Activated CD4-positive, alpha-beta T cell treated with anti-CD3 and anti-CD28 coated beads, Interleukin-10, Interleukin-2, amounts not matched to agents 100 ng/mL and 50 ng/mL, durations not matched to agents 16 hours and 8 hours (primary cell): ENCODE measurements at regions not wholly inside any gene's neighbourhood (a gene's known extent, or its start where the extent isn't known, plus 50 kb on each side); places are given as distances from the start of the nearest gene placed in this dataset.

Experiments
- DNase-seq: peaks from one replicate; pipeline ENCODE4 v3.0.0-alpha.2; 2020

DNA sequence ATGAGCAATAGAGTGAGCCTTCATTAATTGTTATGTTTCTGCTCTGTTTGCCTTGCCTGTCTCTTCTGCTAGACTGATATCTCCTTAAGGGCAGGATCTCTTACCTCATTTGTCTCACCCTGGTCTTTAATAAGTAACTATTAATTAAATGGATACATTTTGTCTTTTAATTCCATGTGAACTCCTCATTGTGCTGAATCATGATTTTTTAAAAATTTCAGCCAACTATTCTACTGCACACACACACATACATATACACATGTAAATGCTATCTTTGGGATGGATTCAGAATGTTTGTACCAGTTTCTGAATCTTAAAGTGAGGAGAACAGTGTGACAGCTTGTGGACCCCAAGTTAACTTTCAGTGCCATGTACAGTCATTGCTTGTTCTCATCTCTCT, 731.1 kb upstream of the MAP3K7 start:
- no peak for DNase-seq

DNA sequence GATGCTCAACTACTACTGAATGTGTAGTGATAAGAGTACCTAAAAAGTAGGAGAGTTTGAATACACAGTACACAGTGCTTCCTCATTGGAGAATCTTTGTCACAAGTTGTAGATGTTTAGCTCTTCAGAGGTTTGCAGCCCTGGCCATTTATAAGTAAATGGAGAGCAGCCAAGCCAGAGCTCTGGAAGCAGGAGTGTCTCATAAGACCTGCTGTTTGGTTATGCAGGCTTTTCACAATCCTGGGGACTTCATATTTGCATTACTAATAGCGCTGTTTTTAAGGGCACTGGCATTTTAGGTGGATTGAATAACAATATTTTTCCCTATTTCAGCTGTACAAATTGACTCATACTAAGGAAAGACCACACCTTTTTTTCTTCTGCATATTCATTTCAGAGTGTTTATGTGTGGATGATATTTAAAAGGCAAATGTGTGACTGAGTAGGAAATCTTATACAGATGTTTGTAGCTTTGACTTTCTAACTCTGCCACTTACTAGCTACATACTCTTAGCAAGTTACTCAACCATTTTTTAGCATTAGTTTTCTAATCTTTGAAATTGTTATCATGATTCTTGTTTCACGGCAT, 730.5 kb upstream of the MAP3K7 start:
- no peak for DNase-seq

DNA sequence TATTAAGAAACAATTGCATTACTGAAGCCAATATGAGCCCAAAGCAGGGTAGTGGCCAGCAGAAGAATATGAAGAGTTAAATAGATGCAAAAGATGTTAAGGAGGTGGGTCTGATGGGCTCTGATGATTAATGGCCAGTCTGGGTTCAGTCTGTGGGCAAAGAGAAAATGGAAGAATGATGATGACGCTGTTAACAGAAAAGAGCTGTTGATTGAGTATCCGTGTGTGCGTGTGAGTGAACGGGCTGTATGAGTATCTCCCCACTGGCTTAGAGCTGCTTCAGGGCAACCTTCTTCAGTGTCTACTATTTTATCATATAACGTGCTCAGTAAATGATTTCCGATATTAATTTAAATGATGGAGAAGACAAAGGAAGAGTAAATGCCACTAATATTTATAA, 723.3 kb upstream of the MAP3K7 start:
- DNase-seq: no peak

DNA sequence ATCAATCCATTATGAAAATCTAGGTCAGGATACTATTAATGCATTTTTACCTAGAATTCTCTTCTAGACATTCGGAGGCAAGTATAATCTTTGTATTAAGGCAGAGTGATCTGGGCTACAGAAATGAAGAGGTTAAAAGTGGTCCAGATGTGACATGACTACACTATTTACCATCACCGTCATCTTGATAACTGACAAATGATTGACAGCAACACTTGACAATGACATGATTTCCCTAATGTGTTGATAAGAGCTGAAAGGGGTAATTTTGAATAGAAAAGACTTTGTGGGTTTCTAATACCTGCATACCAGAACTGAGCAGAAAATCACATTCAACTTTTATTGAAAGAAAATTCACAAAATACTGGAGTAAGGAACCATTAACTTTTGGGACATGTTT, 718.9 kb upstream of the MAP3K7 start:
- no peak for DNase-seq

DNA sequence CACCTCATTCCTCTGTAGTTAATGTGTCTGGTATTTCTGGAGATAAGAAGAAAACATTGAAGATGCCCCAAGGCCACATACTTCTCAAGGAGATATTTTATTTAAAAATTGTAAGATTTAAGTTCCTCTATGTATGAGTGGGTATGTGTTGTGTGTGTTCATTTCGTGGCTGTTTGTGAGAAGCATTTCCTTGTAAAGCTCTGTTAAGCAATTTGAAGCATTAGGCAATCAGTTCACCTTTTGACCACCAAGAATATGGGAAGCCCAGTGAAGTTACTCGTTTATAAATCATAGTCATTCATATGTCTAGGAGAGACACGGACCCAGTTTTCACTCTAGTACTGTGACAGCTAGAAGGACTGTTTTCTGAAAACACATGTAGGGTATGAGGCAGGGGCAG, 717.6 kb upstream of the MAP3K7 start:
- DNase-seq: no peak

DNA sequence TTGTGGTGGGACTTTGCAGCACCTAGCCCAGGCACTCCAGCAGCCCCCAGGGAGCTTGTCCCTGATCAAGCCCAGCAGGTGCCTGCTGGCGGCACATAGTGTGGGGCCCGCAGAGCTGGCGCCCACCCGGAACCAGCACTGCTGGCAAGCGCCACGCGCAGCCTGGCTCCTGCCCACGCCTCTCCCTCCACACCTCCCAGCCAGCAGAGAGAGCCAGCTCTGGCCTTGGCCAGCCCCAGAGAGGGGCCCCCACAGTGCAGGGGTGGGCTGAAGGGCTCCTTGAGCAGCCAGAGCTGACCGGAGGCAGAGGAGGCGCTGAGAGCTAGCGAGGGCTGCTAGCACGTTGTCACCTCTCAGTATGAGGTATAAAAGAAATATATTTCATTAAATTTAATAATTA, 716.5 kb upstream of the MAP3K7 start:
- DNase-seq: no peak

DNA sequence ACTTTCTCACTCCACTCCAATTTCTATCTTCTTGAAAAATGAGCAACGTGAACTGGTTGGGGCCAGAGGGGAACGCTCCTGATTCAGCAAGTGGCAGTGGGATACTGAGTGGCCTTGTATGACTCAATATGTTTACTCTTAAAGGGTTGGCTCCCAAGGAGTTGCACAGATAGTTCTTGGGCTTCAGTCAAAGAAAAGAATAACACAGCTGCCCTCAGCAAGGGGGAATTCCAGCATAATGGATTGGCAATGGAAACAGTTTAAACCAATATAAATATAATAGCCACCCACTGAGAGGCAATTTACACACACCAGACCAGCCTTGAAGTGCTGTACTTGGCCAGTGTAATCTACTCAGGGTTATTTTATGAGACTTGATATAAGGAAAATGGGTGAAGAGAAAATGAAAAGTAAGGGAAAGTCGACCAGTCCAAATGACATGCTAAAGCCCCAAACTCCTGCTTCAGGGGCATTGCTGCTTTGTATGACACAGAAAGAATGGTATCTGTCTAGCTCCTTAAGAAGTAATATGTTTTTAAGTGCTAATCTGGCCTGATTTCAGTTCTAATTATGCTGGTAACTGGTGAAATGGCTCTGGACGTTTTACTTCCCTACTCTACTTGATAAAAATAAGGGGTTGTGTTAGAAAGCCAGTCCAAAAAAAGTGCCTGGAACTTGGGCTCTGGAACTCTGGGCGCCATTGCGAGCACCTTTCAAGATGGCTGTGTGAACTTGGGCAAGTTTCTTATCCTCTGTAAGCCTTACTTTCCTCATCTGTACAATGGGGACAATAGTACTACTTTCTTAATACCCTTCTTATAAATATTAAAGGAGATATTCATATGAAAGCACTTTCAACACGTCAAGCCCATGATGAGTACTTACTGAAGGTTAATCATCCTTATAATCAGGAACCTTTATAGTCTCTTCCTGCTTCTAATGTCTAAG, 712.9 kb upstream of the MAP3K7 start:
- no peak for DNase-seq

DNA sequence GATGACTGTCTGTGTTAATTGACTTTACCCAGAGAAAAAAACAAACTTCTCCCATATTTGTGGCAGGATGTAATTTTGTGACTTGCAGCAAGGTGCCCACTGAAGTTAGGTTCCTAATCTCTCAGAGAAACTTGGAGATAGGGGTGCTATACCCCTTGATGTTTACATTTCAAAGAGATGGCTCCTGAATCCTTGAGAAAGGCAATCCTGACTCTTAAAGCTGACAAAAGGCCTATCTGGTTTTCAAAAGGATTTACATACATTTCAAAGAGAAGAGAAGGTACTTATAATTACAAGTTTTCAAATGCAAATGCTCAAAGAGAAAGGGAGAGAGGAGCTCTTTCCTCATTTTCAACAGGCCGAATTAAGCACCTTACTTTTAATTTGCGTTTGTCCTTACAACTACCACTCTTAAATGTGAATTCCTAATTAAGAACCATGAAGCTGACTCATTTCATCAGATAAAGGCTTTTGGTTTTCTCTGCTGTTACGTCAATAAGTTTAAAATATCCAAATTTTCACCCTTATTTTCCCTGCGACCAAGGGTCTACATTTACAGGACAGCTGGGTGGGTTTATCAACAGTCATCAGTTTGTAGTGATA, 711.8 kb upstream of the MAP3K7 start:
- no peak for DNase-seq

DNA sequence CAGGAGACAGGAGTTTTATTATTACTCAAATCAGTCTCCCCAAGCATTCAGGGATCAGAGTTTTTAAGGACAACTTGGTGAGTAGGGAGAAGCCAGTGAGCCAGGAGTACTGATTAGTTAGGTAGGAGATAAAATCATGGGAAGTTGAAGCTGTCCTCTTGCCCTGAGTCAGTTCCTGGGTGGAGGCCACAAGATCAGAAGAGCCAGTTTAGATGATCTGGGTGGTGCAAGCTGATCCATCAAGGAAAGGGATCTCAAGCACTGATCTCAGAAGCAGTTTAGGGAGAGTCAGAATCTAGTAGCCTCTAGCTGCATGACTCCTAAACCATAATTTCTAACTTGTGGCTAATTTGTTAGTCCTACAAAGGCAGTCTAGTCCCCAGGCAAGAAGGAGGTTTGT, 706.5 kb upstream of the MAP3K7 start:
- no peak for DNase-seq

DNA sequence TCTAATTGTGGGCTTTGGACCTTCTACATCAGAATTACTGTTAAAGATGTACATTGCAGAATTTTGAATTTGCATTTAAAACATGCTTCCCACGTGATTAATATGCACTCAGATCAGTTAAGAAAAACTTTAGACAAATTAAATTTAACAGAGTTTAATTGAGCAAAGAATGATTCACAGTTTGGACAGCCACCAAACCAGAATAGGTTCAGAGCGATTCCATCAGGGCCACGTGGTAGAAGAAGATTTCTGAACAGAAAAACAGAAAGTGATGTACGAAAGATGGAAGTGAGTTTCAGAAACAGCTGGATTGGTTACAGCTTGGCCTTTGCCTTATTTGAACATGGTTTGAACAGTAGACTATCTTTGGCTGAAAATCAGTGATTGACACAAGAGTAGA, 704.2 kb upstream of the MAP3K7 start:
- DNase-seq: no peak

DNA sequence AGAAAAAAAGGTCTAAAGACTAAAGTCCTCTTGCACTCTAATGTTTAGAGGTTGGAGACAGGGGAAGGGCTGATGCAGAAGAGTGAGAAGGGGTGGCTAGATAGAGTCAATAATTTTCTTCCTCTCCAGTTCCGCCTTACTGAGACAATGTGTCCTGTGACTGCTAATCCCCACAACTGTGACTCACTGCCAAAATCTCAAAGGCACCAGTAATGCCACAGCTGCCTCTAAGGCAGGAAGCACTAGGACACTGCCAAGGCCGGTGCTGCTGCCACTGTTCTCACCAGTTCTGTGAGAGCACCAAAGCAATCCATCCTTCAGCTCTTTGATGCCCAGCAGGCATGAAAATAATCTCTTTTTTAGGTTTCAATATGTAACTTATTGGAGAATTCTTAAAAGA, 701.9 kb upstream of the MAP3K7 start:
- DNase-seq: no peak

DNA sequence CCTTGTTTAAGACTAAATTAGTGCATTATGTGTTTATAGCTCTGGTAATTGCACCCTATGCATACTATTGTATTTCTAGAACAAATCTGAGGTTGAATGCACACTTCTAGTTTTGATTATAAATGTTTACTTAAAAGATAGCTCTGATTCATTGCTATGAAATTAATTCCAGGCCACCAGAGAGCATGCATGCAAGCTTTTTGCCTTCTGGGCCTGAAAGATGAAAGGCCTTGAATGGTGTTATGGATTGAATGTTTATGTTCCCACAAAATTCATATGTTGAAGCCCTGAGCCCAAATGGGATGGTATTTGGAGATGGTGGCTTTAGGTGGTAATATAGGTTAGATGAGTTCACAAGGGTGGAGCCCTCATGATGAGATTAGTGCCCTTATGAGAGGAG, 695.0 kb upstream of the MAP3K7 start:
- no peak for DNase-seq

DNA sequence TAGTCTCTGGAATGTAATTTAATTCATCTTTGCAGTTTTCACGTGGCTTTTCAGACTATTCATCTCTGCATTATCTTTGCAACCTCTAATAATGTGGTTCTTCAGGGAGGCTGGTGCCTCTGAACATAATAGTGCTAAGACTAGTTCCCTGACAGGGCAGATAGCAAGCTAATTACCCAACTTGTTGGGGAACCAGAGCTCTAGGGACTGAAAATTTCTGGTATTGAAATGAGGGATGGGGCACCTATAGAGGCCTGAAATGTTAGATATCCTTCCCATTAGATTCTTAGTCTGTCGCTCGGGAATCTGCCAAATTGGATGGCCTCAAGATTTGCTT, 693.6 kb upstream of the MAP3K7 start:
- DNase-seq: no peak

DNA sequence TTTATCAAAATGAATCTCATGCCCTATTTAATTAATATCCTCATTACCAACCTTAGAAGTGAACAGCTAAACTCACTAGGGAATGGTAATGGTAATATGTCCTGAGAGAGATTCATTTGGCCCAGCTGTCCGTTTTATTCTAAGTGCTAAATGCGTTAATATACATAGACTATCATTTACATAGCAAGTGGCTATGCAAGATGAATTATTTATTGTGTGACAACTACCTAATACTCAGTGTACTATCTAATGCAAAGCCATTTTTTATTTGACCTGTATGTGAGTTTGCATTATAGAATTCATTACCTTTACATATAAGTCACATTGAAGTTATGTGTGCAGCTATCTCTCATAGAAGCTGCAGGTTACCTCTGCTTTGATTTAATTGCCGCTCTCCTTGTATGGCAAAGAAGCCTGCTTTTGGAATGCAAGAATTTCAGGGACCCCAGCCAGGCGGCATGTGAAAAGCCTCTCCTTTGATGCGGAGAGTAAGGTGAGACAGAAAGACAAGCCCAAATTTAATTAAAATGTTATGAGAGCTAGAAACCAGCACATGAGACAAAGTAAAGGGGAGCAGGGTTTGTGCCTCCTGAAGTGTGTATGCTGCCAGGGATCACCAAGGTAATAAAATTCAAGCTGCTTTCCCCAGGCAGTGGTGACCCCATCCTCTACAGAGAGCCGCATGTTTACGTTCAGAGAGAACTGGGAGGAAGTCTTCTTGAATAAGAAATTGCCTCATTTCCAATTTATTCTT, 693.0 kb upstream of the MAP3K7 start:
- DNase-seq: no peak

DNA sequence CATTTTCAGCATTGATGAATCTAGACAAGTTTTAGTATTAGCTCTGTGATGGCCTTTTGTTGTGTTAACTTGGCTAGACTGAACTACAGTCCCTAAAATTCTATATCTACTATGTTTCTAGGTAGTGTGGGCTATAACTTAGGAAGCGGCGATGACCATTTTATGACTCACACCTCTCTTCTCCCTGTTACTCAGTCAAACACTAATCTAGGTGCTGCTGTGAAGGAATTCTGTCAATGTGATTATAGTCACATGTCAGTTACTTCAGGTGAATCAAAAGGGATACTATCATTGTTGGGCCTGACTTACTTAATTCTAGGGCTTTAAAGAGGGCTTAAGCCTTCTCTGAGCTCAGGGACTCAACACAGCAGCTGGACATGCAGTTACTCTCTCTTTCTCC, 691.5 kb upstream of the MAP3K7 start:
- DNase-seq: no peak

DNA sequence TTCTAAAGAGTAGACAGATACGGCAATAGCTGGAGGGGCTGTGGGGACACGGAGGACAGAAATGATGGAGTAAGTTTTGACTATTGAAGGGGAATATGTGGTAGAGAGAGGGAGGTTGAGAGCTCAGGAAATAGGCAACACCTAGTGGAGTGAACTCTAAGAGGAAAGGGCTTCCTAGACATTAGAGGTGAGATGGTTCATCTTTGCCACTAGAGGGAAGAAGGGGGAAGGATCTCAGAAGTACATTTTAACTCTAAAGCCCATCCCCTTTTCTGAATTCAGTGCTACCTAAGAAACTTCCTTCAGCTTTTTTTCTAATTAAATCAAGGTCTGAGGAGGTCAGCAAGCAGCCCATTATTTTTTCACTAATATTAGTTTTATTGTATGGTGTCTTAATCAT, 689.4 kb upstream of the MAP3K7 start:
- peak; percentile 1 for DNase-seq

DNA sequence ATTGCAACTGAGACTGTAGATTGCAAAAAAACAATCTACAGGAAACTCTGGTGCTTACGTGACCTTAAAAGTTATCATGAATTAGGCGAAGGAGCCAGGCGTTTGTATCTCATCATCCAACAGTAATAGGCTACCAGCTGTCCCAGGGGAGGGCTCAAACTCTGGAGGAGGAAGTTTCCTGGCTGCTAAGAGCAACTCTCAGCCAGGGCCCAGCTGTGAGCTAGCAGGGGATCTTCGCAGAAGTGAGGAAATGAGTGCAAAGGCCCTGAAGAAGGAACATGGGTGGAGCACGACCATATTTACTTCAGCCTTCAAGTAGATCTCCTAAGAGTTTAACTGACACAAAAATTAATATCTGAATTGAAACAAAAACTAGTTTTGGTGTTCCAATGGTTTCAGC, 686.9 kb upstream of the MAP3K7 start:
- DNase-seq: no peak

DNA sequence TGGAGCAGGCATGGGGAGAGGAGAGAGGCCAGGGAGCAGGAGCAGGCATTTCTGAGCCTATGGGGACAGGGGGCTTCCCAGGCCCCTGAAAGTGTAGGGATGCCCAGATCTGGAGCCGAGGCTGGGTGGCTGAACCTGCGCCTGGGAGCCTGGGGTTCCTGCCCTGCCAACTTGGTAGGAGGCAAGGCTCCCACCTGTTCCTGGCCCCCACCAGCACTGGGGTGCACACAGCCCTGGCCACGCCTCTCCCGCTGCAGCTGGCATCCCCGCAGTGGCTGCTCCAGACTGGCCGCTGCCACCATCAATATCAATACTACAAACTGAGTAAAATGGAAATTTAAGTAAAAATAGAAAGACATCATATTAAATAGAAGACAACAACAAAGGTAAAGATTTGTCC, 684.9 kb upstream of the MAP3K7 start:
- no peak for DNase-seq

DNA sequence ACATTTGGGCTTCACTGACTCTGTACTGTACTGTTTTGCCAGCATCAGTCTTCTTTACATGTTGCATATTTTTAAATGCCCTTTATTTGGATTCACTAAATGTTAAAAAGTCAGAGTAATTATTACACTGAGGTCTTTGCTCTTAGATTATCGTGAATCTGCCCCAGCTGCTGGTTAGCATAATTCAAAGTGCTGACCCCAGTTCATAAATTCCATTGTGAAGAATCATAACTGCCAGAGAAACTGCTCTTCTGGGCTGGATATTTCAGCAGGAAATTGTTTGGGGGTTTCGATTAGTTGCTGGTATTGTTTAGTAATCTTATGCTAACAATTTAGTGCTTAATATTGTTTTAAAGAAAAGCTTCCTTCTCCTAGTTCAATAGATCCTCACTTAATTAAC, 682.1 kb upstream of the MAP3K7 start:
- DNase-seq: no peak

DNA sequence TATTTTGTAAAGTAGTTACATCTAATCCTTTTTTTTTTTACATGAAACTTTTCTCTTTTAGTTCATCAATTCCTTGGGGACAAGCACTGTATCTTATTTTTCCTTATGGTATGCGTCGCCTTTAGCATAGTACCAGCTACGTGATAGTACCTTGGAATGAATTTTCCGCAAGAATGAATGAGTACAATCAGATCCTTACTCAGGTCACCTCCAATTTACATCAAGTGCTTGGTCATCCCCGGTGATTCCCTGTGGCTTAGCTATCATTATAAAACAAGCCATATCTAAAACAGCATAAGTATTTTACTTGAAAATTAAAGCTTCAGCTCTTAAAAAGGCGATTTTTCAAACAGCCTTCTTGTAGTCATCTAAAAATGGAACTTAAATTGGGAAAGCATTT, 680.4 kb upstream of the MAP3K7 start:
- no peak for DNase-seq

DNA sequence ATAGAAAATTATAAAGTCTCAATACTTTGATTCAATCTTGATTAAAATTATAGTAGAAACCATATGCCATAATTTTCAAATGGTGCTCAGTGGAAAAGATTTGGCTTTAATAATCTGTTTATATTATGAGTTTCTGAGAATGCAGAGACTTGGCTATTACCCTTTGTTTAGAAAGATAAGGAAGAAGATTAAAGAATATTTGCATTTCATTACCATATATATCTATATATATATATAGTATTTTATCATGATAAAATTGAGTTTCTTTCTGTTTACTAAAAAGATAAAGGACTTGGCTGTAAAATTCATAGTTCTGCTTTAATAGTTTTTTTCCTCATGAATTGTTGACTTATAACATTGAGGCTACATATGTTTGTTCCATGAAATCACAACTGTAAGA, 679.3 kb upstream of the MAP3K7 start:
- DNase-seq: no peak

DNA sequence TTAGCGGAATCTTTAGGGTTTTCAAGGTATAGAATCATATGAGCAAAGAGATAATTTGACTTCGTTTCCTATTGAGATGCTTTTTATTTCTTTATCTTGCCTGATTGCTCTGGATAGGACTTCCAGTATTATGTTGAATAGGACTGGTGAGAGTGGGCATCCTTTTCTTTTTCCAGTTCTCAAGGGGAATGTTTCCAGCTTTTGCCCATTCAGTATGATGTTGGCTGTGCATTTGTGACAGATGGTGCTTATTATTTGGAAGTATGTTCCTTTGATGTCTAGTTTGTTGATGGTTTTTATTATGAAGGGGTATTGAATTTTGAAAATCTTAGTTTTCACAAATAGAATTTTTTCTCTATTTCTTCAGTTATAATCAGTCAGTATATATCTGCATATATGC, 656.6 kb upstream of the MAP3K7 start:
- no peak for DNase-seq

DNA sequence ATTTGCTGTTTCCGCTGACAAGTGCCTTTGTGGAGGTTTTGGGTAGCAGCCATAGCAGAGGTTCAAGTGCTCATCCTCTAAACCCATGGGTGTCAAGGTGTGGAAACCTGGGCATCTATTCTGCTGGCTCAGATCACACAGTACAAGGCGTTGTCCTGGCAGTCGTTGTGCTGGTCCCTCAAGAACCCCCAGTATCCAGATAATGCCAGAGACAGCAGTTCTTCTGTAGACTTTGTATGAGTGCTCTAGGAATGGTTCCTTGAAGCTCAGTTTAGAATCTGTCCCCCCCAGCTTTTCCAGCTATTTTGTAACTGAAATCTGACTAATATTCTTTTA, 655.7 kb upstream of the MAP3K7 start:
- no peak for DNase-seq
